ENCODE measurements at regions not wholly inside any gene's neighbourhood (a gene's known extent, or its start where the extent isn't known, plus 50 kb on each side); places are given as distances from the start of the nearest gene placed in this dataset.

GRCh38 chrX:9148615-9149399, 114.9 kb upstream of the FAM9B start:
- DNase-seq: no peak

DNA sequence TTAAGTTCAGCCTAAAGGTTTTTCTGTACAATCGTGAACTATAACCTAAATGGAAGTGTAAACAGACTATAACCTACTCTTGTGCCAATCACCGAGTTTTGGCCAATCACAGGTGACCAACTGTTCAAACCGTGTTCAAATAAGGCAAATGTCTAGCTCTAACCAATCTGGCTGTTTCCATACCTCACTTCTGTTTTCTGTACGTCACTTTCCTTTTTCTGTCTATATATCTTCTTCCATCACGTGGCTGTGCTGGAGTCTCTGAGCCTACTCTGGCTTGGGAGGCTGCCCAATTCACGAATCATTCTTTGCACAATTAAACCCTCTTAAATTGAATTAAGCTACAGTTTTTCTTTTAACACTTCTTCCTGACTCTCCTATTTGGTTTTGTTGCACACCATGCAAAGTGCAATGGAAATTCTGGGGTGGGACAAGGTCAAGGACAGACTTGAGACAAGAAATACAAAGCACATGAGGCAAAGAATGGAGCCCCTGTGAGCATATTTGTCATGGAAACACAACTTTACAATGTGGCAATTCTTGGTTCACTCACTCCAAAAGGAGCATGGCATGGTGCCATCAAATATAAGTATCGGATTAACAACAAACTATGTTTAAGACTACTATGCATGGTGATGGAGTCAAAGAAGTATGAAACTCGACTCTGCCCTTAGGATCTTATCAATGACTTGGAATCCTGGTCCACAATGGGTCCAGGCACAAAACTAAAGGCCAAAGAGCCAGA, 115.7 kb upstream of the FAM9B start:
- DNase-seq: no peak

GRCh38 chrX:9151772-9152307, 117.9 kb upstream of the FAM9B start:
- no peak for DNase-seq

GRCh38 chrX:9153300-9153699, 119.4 kb upstream of the FAM9B start:
- DNase-seq: no peak

DNA sequence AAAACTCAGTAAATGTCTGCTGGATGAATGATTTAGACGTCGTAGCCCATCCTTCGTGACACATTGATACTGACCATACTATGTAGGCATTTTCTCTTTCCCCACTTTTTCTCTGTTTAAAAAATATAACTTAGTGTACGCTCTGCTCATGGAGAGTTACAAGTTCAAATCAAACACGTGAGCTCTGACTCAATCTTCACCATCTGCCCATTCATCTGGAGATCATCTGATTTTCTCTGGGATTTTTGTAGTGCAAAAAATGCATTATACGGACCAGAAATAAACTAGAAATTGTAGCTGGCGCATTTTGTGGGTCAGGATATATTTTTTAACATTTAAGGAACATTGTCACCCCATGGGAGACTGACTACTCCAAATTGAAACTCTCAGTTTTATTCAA, 124.7 kb upstream of the FAM9B start:
- DNase-seq: no peak

GRCh38 chrX:9160698-9161329, 126.9 kb upstream of the FAM9B start:
- DNase-seq: no peak

GRCh38 chrX:9162698-9163097, 128.8 kb upstream of the FAM9B start:
- DNase-seq: no peak

DNA sequence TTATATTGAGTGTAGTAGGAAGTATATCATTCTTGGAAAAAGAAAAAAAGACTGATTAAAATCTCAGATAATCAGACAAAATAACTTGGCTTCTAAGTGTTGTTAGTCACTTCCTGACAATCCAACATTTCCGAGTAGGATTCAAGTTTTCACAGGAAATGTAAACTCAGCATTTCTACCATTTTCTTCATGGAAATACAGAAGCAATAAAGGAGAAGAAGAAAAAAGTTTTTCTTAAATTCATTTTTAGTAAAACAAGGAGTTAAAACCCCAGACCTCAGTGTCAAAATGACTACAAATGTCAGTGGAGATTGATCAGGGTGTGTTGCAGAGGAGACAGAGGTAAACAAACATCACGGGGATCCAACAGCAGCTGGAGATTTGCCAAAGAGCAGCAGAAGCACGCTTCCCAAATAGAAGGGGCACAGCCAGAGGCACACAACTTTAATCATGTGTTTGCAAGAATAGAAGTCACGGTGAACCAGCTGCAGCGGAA, 129.3 kb upstream of the FAM9B start:
- peak; percentile 82 for DNase-seq

DNA sequence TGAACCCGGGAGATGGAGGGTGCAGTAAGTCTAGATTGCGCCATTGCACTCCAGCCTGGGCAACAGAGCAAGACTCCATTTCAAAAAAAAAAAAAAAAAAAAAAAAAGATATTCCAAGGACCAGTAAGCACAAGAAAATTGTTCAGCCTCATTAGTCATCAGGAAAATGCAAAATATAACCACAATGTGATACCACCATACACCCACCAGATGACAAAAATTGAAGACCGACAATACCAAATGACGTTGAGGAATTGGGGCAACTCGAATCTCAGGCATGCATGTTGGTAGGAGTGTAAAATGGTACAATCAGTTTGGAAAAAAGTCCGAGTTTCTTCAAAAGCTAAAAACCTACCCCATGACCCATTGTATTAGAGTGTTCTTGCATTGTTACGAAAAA, 130.2 kb upstream of the FAM9B start:
- DNase-seq: no peak

DNA sequence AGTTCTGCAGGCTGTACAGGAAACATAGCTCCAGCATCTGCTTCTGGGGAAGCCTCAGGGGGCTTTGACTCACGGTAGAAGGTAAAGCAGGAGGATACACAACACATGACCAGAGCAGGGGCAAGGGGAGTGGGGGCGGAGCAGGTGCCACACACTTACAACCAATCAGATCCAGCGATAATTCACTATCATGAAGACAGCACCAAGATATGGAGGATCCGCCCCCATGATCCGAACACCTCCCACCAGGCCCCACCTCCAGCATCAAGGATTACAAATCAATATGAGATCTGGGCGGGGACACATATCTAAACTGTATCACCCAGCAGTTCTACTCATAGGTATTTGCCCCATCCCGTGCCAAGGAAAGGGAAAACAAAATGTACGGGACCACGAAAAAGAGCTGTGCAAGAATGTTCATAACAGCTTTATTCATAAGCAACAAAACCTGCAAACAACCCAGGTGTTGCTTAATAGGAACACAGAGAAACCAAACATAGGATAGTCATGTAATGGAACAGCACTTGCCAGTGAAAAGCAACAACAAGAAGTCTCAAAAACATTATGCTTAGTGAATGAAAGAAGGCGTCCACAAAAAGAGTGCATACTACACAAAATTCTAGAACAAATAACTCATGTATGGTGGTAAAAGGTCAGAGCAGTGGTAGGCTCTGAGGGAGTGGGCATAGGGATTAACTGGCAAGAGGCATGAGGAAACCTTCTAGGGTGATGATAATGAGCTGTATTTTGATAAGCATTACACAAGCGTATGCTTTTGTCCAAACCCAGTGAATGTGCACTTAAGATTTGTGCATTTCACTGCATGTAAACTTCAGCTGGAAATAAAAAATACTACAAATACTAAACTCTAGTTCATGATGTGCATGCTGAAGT, 130.9 kb upstream of the FAM9B start:
- DNase-seq: no peak

DNA sequence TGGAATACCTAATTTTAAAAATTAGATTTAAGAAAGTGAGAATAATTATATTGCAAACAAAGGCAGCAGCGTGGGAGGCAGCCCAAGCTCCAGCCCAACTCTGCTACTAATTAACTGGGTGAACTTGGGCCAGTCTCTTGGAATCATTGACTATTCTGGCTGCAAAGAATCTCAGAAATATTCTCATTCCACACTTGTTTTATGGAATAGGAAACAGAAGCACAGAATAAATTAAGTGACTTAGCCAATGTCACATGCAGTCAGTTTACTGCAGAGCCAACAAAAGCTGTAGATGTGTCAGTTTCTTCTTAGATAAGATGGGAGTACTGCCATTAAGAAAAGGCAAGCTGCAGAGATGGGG, 132.6 kb upstream of the FAM9B start:
- no peak for DNase-seq

GRCh38 chrX:9171841-9172463, 138.0 kb upstream of the FAM9B start:
- DNase-seq: no peak

- no peak for DNase-seq
Observed at GRCh38 chrX:9172464-9172850, 138.5 kb upstream of the FAM9B start.

DNA sequence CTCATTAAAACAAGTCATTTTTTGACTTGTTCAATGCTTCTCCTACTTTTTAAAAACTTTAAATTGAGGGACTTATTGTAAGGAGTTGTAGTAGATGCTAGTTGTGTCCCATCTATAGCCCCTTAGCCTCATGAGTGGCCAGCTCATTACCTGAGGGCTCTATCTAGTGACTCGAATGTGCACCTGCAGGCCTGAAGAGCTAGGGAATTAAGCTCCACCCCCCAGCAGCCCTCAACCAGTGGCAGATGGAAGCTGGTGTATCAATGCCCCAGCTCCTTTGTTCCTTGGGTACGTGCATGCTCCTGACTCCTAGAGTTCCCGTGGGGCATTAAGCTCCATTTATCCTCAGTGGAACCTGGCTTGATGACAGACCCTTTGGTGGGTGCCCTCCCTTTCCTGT, 146.7 kb upstream of the FAM9B start:
- no peak for DNase-seq

GRCh38 chrX:9182041-9182440, 148.1 kb upstream of the FAM9B start:
- no peak for DNase-seq

GRCh38 chrX:9183481-9183880, 149.6 kb upstream of the FAM9B start:
- DNase-seq: no peak

- no peak for DNase-seq
Observed at GRCh38 chrX:9184211-9184610, 150.3 kb upstream of the FAM9B start.

DNA sequence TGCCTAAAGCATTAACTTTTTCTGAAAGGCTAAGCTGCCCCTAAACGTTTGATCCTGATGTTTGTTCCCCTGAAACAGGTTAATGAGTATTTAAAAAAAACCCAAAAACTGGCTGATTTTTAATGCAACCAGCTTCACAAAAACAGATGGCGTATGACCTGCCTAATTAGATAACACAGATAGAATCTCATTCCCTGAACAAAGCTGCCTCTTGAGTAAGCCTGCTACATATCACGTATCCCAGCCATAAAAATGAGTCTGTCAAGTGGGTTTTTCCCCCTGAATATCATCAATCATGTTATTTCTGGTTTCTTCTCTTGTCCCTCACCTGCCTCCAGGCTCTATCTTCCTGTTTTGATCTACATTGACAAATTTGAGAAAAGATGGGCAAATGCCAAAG, 154.2 kb upstream of the FAM9B start:
- DNase-seq: peak; percentile 70

DNA sequence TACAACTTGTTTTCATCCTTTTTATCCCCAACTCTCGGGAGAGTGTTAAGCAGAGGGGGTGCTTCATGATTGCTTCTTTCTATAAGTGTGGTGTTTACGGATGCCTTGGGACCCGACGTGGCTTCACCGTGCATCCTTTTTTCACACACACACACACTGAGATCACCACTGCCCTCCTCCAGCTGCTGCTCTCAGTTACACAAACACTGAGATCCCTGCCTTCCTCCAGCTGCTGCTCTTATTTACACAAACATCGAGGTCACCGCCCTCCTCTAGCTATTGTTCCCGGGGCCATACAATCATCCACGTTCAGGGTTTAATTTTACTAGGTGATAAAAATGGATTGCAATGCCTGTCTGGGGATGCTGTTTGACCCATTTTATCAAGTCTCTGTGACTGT, 155.4 kb upstream of the FAM9B start:
- peak; percentile 91 for DNase-seq

DNA sequence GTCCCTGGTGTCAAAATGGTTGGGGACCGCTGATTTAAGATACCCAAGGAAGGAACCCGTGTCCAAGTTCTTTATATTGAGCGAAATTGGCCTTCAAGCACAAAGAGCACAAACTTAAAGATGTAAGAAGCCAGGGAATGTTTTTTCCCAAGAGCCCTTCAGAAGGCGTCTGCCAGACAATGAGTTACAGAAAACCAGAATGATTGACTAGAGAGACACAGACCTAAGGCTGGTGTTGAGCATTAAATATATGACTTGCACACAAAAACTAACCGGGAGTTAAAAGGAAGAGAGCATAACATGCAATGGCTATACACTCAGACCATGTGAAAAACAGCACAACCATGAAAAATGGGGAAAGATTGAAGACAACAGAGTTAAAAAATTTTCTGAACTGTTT, 157.5 kb upstream of the FAM9B start:
- no peak for DNase-seq

DNA sequence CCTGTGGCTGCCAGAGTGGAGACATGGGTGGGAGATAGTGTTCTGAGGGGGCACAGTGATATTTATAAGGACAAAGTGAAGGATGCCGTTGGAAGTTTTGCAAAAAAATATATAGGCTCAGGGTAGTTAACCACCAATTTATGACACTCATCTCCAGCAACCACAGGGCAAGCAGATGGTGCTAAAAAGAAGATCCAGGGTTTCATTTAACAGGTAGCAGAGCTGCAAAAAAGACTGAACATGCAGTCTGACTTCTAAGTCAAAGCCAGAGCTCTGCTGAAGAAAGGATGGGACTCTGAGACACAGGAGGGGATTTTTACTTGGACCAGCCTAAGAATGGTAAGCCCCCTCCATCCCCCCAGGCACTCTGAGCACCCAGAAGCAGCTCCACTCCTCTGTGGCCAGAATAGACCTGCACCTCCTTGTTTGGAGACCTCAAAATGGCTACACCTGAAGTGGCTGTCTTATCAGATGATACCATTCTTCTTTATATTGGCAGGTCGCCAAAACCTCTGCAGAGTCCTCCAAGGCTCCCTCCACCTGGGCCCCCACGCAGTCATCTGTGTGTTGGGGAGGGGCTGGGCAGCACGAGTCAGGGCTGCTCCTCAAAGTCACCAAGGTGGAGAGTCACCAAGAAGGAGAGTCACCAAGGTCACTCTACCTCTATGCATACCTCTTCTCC, 161.4 kb upstream of the FAM9B start:
- no peak for DNase-seq

All from NCI-H748 treated with DMSO at 0.1 percent for 48 hours (cell line).